Adrenal gland (tissue), 5 donors: ENCODE measurements at regions not wholly inside any gene's neighbourhood (a gene's known extent, or its start where the extent isn't known, plus 50 kb on each side); places are given as distances from the start of the nearest gene placed in this dataset.

Experiments
- CTCF ChIP-seq, 6 experiments: fragments of 450-650 bp in 4 of 6; fragments of 200-600 bp in 2 of 6; sonication (generic) in 1 of 6; IDR thresholded peaks; 1 replicate in 5 of 6; 2 replicates in 1 of 6; pipeline versions ENCODE4 v1.5.1 to v1.8.0; 2016 to 2021; ENCODE audit warnings: antibody characterized with exemption in 6 of 6, mild to moderate bottlenecking in 2 of 6, moderate library complexity in 1 of 6
- POLR2A ChIP-seq, 2 donors: fragments of 450-650 bp; IDR thresholded peaks; one replicate each; pipeline ENCODE4 v1.6.1; 2017; ENCODE audit warnings: antibody characterized with exemption in 2 of 2, mild to moderate bottlenecking in 2 of 2, moderate library complexity in 1 of 2
- donor health status: DM: no; HTN: no; CAD: no.

GRCh38 chr10:123558651-123559050 lies 107.5 kb upstream of the GPR26 start:
- no peak for TF ChIP-seq CTCF (IDR thresholded peaks at IDR 0.05)
- TF ChIP-seq POLR2A (IDR thresholded peaks at IDR 0.05): no peak
